WTC11 (cell line): ENCODE measurements at regions not wholly inside any gene's neighbourhood (a gene's known extent, or its start where the extent isn't known, plus 50 kb on each side); places are given as distances from the start of the nearest gene placed in this dataset.

Experiments used
- ATAC-seq: fragments of 200-7000 bp; cut with Tn5 transposase; 2 replicates; pipeline ENCODE4 v1.10.0; 2021; ENCODE audit warnings: mild to moderate bottlenecking, moderate library complexity
- CTCF ChIA-PET: fragments of 300-600 bp; sonication (Branson Sonifier 250); formaldehyde crosslinking; loops from one replicate; lab custom pipeline; 2021; ENCODE audit warnings: antibody characterized with exemption; lab: Charles Lee
- POLR2A ChIA-PET: fragments of 350-600 bp; sonication (Branson Sonifier 250); formaldehyde crosslinking; loops from one replicate; lab custom pipeline; 2021; ENCODE audit warnings: antibody characterized with exemption; lab: Charles Lee
- DNase-seq: peaks from one replicate; pipeline ENCODE4 v3.0.0; 2021; ENCODE audit warnings: low spot score
- H3K27ac Mint-ChIP-seq: 2 replicates; pipeline ENCODE4 v1.8.0; 2021; ENCODE audit warnings: mixed read lengths
- H3K27me3 Mint-ChIP-seq: 2 replicates; pipeline ENCODE4 v1.8.0; 2021; ENCODE audit warnings: low read depth, mild to moderate bottlenecking, moderate library complexity, mixed read lengths
- H3K36me3 Mint-ChIP-seq: 2 replicates; pipeline ENCODE4 v1.8.0; 2021; ENCODE audit warnings: mixed read lengths
- H3K4me1 Mint-ChIP-seq: 2 replicates; pipeline ENCODE4 v1.8.0; 2022; ENCODE audit warnings: mixed read lengths
- H3K4me3 Mint-ChIP-seq: 2 replicates; pipeline ENCODE4 v1.8.0; 2021; ENCODE audit warnings: mild to moderate bottlenecking, moderate library complexity, mixed read lengths
- H3K9me3 Mint-ChIP-seq: 2 replicates; pipeline ENCODE4 v1.8.0; 2021; ENCODE audit warnings: mixed read lengths
- CREB1 ChIP-seq: sonication (generic); formaldehyde crosslinking; IDR thresholded peaks from 2 replicates; pipeline ENCODE4 v1.8.0; 2023; ENCODE audit warnings: mild to moderate bottlenecking, missing genetic modification reagents
- ETV6 ChIP-seq: sonication (generic); formaldehyde crosslinking; IDR thresholded peaks from 2 replicates; pipeline ENCODE4 v1.8.1; 2022; ENCODE audit warnings: mild to moderate bottlenecking, missing genetic modification reagents
- GTF2I ChIP-seq: fragments of 250-450 bp; sonication (Bioruptor Pico); conservative IDR thresholded peaks from 2 replicates; pipeline ENCODE4 v1.4.0; 2021; ENCODE audit warnings: mild to moderate bottlenecking
- JAZF1 ChIP-seq: fragments of 250-450 bp; sonication (Bioruptor Pico); IDR thresholded peaks from 2 replicates; pipeline ENCODE4 v1.9.0; 2021; ENCODE audit warnings: moderate library complexity, mild to moderate bottlenecking, inconsistent platforms
- KAT7 ChIP-seq: sonication (generic); formaldehyde crosslinking; IDR thresholded peaks from 2 replicates; pipeline ENCODE4 v1.8.1; 2023; ENCODE audit warnings: missing genetic modification reagents, mild to moderate bottlenecking, borderline replicate concordance
- NFATC4 ChIP-seq: fragments of 250-450 bp; sonication (Bioruptor Pico); IDR thresholded peaks from 2 replicates; pipeline ENCODE4 v1.9.0; 2021; ENCODE audit warnings: mild to moderate bottlenecking
- NFE2L1 ChIP-seq: sonication (generic); formaldehyde crosslinking; IDR thresholded peaks from 2 replicates; pipeline ENCODE4 v1.8.1; 2023; ENCODE audit warnings: missing genetic modification reagents
- NR2C2 ChIP-seq: sonication (generic); formaldehyde crosslinking; IDR thresholded peaks from 2 replicates; pipeline ENCODE4 v1.8.0; 2022; ENCODE audit warnings: mild to moderate bottlenecking, missing genetic modification reagents
- OVOL2 ChIP-seq: fragments of 250-450 bp; sonication (Bioruptor Pico); IDR thresholded peaks from 2 replicates; pipeline ENCODE4 v1.9.0; 2021; ENCODE audit warnings: mild to moderate bottlenecking, borderline replicate concordance
- RORB ChIP-seq: fragments of 250-450 bp; sonication (Bioruptor Pico); IDR thresholded peaks from 2 replicates; pipeline ENCODE4 v1.9.0; 2021; ENCODE audit warnings: mild to moderate bottlenecking
- SP1 ChIP-seq: sonication (generic); formaldehyde crosslinking; conservative IDR thresholded peaks from 2 replicates; pipeline ENCODE4 v1.8.1; 2022; ENCODE audit warnings: missing genetic modification reagents
- TEAD4 ChIP-seq: sonication (generic); formaldehyde crosslinking; IDR thresholded peaks from 2 replicates; pipeline ENCODE4 v1.8.0; 2022; ENCODE audit warnings: mild to moderate bottlenecking, missing genetic modification reagents
- ZNF138 ChIP-seq: sonication (generic); formaldehyde crosslinking; conservative IDR thresholded peaks from 2 replicates; pipeline ENCODE4 v1.8.1; 2022; ENCODE audit warnings: mild to moderate bottlenecking, moderate library complexity, missing genetic modification reagents
- ZNF317 ChIP-seq: sonication (generic); formaldehyde crosslinking; IDR thresholded peaks from 2 replicates; pipeline ENCODE4 v1.8.1; 2023; ENCODE audit warnings: low read depth, mild to moderate bottlenecking, moderate library complexity, missing genetic modification reagents, borderline replicate concordance
- ZNF423 ChIP-seq: fragments of 250-450 bp; sonication (Bioruptor Pico); IDR thresholded peaks from 2 replicates; pipeline ENCODE4 v2.1.2; 2022; ENCODE audit warnings: mild to moderate bottlenecking, moderate library complexity
- TF ChIP-seq, protein P1 (sequence below): sonication (generic); formaldehyde crosslinking; IDR thresholded peaks from 2 replicates; pipeline ENCODE4 v1.8.0; 2022; ENCODE audit warnings: mild to moderate bottlenecking, missing genetic modification reagents
- TF ChIP-seq, protein P2 (sequence below): sonication (generic); formaldehyde crosslinking; IDR thresholded peaks from 2 replicates; pipeline ENCODE4 v1.8.1; 2023; ENCODE audit warnings: mild to moderate bottlenecking, missing genetic modification reagents, moderate library complexity
- TF ChIP-seq, protein P3 (sequence below): sonication (generic); formaldehyde crosslinking; IDR thresholded peaks from 2 replicates; pipeline ENCODE4 v1.8.0; 2022; ENCODE audit warnings: mild to moderate bottlenecking, missing genetic modification reagents
- TF ChIP-seq, protein P4 (sequence below): sonication (generic); formaldehyde crosslinking; IDR thresholded peaks from 2 replicates; pipeline ENCODE4 v1.8.0; 2023; ENCODE audit warnings: mild to moderate bottlenecking, missing genetic modification reagents
- TF ChIP-seq, protein P5 (sequence below): sonication (generic); formaldehyde crosslinking; IDR thresholded peaks from 2 replicates; pipeline ENCODE4 v1.8.0; 2022; ENCODE audit warnings: mild to moderate bottlenecking, missing genetic modification reagents
- TF ChIP-seq, protein P6 (sequence below): fragments of 250-450 bp; sonication (Bioruptor Pico); IDR thresholded peaks from 2 replicates; pipeline ENCODE4 v1.8.0; 2021; ENCODE audit warnings: mild to moderate bottlenecking
- TF ChIP-seq, protein P7 (sequence below): sonication (generic); formaldehyde crosslinking; IDR thresholded peaks from 2 replicates; pipeline ENCODE4 v1.8.0; 2022; ENCODE audit warnings: mild to moderate bottlenecking, missing genetic modification reagents
- TF ChIP-seq, protein P8 (sequence below): sonication (generic); formaldehyde crosslinking; IDR thresholded peaks from 2 replicates; pipeline ENCODE4 v1.8.1; 2022; ENCODE audit warnings: low read depth, missing genetic modification reagents, borderline replicate concordance
- TF ChIP-seq, protein P9 (sequence below): fragments of 250-450 bp; sonication (Bioruptor Pico); IDR thresholded peaks from 2 replicates; pipeline ENCODE4 v1.9.0; 2021; ENCODE audit warnings: mild to moderate bottlenecking

DNA sequence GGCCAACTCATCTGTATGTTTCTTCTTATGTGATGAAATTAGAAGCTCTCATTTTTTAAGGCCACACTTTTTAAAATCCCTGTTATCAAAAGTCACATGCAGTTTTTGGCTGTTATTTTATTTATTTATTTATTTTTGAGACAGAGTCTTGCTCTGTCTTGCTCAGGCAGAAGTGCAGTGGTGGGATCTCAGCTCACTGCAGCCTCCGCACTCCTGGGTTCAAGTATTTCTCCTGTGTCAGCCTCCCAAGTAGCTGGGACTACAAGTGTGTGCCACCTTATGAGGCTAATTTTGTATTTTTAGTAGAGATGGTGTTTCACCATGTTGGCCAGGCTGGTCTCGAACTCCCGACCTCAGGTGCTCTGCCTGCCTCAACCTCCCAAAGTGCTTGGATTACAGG lies 1434.5 kb downstream of the LRFN5 start:
- no peak for TF ChIP-seq NFE2L1 (CRISPR knock-in tag)
- no peak for TF ChIP-seq SP1 (CRISPR knock-in tag)
- TF ChIP-seq, protein P1, sequence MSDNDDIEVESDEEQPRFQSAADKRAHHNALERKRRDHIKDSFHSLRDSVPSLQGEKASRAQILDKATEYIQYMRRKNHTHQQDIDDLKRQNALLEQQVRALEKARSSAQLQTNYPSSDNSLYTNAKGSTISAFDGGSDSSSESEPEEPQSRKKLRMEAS (CRISPR knock-in tag): no peak
- TF ChIP-seq, protein P2, sequence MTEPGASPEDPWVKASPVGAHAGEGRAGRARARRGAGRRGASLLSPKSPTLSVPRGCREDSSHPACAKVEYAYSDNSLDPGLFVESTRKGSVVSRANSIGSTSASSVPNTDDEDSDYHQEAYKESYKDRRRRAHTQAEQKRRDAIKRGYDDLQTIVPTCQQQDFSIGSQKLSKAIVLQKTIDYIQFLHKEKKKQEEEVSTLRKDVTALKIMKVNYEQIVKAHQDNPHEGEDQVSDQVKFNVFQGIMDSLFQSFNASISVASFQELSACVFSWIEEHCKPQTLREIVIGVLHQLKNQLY: no peak
- no peak for TF ChIP-seq ETV6 (CRISPR knock-in tag)
- Mint-ChIP-seq H3K27ac (no peak overlapping the region), H3K9me3 (0 out of 2 replicates have a peak, but pooled peaks cover 4% of the 10 kb centered on the region), H3K4me1 (no peaks in the 10 kb centered on the region), H3K36me3 (no peaks in the 10 kb centered on the region), H3K27me3 (no peaks in the 10 kb centered on the region), H3K4me3 (no peak overlapping the region)
- POLR2A ChIA-PET: no interaction called here
- ATAC-seq (no peak), DNase-seq (no peak)
- CTCF ChIA-PET: no interaction called here

DNA sequence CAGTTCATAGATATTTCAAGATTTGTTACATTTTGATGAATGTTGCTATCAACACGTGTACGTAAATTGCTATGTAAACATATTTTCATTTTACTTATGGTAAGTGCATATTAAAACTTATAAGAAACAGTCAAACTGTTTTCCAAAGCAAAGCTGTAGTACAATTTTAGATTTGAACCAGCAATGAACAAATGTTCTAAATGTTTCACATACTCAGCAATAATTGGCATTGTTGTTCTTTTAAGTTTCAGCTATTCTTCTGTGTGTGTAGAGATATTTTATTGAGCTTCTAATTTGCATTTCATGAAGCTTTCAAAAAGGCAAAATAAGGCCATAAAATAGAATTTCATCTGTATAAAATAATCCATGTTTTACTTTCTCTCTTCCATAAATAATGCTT lies 1433.2 kb downstream of the LRFN5 start:
- Mint-ChIP-seq H3K27me3 (no peaks in the 10 kb centered on the region), H3K4me1 (no peaks in the 10 kb centered on the region), H3K27ac (no peak overlapping the region), H3K36me3 (no peaks in the 10 kb centered on the region), H3K9me3 (0 out of 2 replicates have a peak, but pooled peaks cover 4% of the 10 kb centered on the region), H3K4me3 (no peak overlapping the region)
- CTCF ChIA-PET: no interaction called here
- TF ChIP-seq RORB (CRISPR knock-in tag) (no peak), JAZF1 (CRISPR knock-in tag) (no peak), OVOL2 (CRISPR knock-in tag) (no peak), ZNF423 (no peak)
- TF ChIP-seq, protein P3, sequence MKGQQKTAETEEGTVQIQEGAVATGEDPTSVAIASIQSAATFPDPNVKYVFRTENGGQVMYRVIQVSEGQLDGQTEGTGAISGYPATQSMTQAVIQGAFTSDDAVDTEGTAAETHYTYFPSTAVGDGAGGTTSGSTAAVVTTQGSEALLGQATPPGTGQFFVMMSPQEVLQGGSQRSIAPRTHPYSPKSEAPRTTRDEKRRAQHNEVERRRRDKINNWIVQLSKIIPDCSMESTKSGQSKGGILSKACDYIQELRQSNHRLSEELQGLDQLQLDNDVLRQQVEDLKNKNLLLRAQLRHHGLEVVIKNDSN (CRISPR knock-in tag): no peak
- no peak for ATAC-seq
- POLR2A ChIA-PET: no interaction called here
- no peak for DNase-seq

DNA sequence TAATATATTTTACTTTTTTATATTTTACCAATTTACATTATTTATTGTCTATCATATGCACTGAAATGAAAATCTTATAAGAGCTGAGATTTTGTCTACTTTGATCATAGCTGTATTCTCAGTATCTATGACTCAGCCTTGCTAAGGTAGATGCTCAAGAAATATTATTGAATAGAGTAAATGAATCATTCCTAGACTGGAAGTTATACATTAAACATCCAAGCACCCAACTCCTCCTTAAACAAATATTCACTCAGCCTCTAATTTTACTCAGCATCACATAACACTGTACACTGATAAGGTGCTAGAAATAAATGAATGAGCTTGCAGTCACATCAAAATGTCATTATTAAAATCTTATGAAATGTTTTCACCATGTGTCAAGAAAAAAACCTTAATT lies 1424.9 kb downstream of the LRFN5 start:
- POLR2A ChIA-PET: no interaction called here
- no peak for ATAC-seq
- DNase-seq: no peak
- CTCF ChIA-PET: no interaction called here
- Mint-ChIP-seq H3K9me3 (no peaks in the 10 kb centered on the region), H3K4me3 (no peak overlapping the region), H3K36me3 (no peaks in the 10 kb centered on the region), H3K4me1 (no peaks in the 10 kb centered on the region), H3K27me3 (no peaks in the 10 kb centered on the region), H3K27ac (no peak overlapping the region)
- TF ChIP-seq, protein P4, sequence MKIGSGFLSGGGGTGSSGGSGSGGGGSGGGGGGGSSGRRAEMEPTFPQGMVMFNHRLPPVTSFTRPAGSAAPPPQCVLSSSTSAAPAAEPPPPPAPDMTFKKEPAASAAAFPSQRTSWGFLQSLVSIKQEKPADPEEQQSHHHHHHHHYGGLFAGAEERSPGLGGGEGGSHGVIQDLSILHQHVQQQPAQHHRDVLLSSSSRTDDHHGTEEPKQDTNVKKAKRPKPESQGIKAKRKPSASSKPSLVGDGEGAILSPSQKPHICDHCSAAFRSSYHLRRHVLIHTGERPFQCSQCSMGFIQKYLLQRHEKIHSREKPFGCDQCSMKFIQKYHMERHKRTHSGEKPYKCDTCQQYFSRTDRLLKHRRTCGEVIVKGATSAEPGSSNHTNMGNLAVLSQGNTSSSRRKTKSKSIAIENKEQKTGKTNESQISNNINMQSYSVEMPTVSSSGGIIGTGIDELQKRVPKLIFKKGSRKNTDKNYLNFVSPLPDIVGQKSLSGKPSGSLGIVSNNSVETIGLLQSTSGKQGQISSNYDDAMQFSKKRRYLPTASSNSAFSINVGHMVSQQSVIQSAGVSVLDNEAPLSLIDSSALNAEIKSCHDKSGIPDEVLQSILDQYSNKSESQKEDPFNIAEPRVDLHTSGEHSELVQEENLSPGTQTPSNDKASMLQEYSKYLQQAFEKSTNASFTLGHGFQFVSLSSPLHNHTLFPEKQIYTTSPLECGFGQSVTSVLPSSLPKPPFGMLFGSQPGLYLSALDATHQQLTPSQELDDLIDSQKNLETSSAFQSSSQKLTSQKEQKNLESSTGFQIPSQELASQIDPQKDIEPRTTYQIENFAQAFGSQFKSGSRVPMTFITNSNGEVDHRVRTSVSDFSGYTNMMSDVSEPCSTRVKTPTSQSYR (CRISPR knock-in tag): no peak
- TF ChIP-seq CREB1 (CRISPR knock-in tag) (no peak), TEAD4 (CRISPR knock-in tag) (no peak), NR2C2 (no peak), ZNF138 (CRISPR knock-in tag) (no peak), KAT7 (CRISPR knock-in tag) (no peak), GTF2I (no peak), NFATC4 (CRISPR knock-in tag) (no peak), ZNF317 (CRISPR knock-in tag) (no peak)
- TF ChIP-seq, protein P5, sequence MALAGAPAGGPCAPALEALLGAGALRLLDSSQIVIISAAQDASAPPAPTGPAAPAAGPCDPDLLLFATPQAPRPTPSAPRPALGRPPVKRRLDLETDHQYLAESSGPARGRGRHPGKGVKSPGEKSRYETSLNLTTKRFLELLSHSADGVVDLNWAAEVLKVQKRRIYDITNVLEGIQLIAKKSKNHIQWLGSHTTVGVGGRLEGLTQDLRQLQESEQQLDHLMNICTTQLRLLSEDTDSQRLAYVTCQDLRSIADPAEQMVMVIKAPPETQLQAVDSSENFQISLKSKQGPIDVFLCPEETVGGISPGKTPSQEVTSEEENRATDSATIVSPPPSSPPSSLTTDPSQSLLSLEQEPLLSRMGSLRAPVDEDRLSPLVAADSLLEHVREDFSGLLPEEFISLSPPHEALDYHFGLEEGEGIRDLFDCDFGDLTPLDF (CRISPR knock-in tag): no peak
- TF ChIP-seq, protein P6, sequence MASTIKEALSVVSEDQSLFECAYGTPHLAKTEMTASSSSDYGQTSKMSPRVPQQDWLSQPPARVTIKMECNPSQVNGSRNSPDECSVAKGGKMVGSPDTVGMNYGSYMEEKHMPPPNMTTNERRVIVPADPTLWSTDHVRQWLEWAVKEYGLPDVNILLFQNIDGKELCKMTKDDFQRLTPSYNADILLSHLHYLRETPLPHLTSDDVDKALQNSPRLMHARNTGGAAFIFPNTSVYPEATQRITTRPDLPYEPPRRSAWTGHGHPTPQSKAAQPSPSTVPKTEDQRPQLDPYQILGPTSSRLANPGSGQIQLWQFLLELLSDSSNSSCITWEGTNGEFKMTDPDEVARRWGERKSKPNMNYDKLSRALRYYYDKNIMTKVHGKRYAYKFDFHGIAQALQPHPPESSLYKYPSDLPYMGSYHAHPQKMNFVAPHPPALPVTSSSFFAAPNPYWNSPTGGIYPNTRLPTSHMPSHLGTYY (CRISPR knock-in tag): no peak
- TF ChIP-seq, protein P7, sequence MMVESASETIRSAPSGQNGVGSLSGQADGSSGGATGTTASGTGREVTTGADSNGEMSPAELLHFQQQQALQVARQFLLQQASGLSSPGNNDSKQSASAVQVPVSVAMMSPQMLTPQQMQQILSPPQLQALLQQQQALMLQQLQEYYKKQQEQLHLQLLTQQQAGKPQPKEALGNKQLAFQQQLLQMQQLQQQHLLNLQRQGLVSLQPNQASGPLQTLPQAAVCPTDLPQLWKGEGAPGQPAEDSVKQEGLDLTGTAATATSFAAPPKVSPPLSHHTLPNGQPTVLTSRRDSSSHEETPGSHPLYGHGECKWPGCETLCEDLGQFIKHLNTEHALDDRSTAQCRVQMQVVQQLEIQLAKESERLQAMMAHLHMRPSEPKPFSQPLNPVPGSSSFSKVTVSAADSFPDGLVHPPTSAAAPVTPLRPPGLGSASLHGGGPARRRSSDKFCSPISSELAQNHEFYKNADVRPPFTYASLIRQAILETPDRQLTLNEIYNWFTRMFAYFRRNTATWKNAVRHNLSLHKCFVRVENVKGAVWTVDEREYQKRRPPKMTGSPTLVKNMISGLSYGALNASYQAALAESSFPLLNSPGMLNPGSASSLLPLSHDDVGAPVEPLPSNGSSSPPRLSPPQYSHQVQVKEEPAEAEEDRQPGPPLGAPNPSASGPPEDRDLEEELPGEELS (CRISPR knock-in tag): no peak
- TF ChIP-seq, protein P8, sequence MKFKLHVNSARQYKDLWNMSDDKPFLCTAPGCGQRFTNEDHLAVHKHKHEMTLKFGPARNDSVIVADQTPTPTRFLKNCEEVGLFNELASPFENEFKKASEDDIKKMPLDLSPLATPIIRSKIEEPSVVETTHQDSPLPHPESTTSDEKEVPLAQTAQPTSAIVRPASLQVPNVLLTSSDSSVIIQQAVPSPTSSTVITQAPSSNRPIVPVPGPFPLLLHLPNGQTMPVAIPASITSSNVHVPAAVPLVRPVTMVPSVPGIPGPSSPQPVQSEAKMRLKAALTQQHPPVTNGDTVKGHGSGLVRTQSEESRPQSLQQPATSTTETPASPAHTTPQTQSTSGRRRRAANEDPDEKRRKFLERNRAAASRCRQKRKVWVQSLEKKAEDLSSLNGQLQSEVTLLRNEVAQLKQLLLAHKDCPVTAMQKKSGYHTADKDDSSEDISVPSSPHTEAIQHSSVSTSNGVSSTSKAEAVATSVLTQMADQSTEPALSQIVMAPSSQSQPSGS (CRISPR knock-in tag): no peak
- TF ChIP-seq, protein P9, sequence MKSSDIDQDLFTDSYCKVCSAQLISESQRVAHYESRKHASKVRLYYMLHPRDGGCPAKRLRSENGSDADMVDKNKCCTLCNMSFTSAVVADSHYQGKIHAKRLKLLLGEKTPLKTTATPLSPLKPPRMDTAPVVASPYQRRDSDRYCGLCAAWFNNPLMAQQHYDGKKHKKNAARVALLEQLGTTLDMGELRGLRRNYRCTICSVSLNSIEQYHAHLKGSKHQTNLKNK: no peak
